Breast epithelium (tissue), 3 donors: ENCODE measurements at regions not wholly inside any gene's neighbourhood (a gene's known extent, or its start where the extent isn't known, plus 50 kb on each side); places are given as distances from the start of the nearest gene placed in this dataset.

Experiments used
- POLR2A ChIP-seq: fragments of 450-650 bp; IDR thresholded peaks from one replicate; pipeline ENCODE4 v1.6.1; 2016; ENCODE audit warnings: antibody characterized with exemption, mild to moderate bottlenecking, moderate library complexity
- POLR2AphosphoS5 ChIP-seq, 3 donors: sonication (generic); formaldehyde crosslinking; IDR thresholded peaks; one replicate each; pipeline ENCODE4 v1.6.1; 2017; ENCODE audit warnings: antibody characterized with exemption in 3 of 3

GRCh38 chr9:31637265-31637664 lies 747.2 kb upstream of the ACO1 start:
- TF ChIP-seq POLR2AphosphoS5 (IDR thresholded peaks at IDR 0.05), result no peak
- no peak for TF ChIP-seq POLR2A
